ENCODE measurements at regions not wholly inside any gene's neighbourhood (a gene's known extent, or its start where the extent isn't known, plus 50 kb on each side); places are given as distances from the start of the nearest gene placed in this dataset.

DNA sequence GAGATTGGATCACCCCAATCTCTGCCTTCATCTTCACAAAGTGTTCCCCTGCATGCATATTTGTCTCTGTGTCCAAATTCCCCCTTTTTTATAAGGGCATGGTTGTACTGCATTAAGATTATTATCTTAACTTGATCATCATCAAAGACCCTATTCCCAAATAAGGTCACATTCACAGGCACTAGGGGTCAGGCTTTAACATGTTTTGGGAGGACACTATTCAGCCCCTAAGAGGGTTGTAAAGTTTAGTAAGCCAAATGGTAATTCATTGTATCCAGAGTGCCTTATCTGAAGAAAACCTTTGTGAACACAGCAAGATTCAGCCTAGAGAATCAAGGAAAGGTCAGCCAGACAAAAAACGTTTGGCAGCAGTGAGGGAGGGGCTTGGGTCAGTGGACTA lies 317.6 kb upstream of the PLD5 start:
- intact Hi-C loops (cut with micrococcal nuclease; ENCODE audit: unreplicated experiment): no loop called here
- no peak overlapping the region for H2AFZ ChIP-seq (ENCODE audit: control insufficient read depth, low read depth, low read length)
- ChIA-PET CTCF (interaction anchor here (0.7 to 1.4 kb wide), 2 partner anchors 17 to 1739 kb away, joined by 3 read pairs; no protein-coding TSS in a partner anchor), RAD21 (ENCODE audit: unreplicated experiment) (no interaction called here), POLR2A (no interaction called here), SMC1A (ENCODE audit: uncharacterized antibody, unreplicated experiment) (no interaction called here)
- no peaks in the 10 kb centered on the region for H3K27me3 ChIP-seq (replicated peaks in 1 of 2; ENCODE audit: control insufficient read depth in 2 of 2, insufficient read depth in 2 of 2, low read length in 1 of 2)
- DNase-seq (ENCODE audit: low read depth, low spot score) (no peak), FAIRE-seq (no peak), ATAC-seq (no peak)
- H3K9ac ChIP-seq (ENCODE audit: control insufficient read depth, insufficient read depth, low read length): no peak overlapping the region
- H4K20me1 ChIP-seq (ENCODE audit: control insufficient read depth, insufficient read depth): no peaks in the 10 kb centered on the region
- H3K9me3 ChIP-seq (replicated peaks; ENCODE audit: control insufficient read depth, insufficient read depth, low read length): no peaks in the 10 kb centered on the region
- WGBS (ENCODE audit: insufficient coverage, insufficient replicate concordance, low lambda C conversion rate, missing lambda C conversion rate): 0% methylated on average over 1 of the region's 1 CpG
- H3K4me1 ChIP-seq (ENCODE audit: control insufficient read depth, insufficient read depth, low read length): no peaks in the 10 kb centered on the region
- H3K4me2 ChIP-seq (ENCODE audit: control insufficient read depth, insufficient read depth): no peak overlapping the region
- H3K27ac ChIP-seq (ENCODE audit: control insufficient read depth, insufficient read depth): no peak overlapping the region
- in situ Hi-C loops (cut with MboI): no loop called here
- H3K4me3 ChIP-seq: no peak overlapping the region
- H3K79me2 ChIP-seq (ENCODE audit: control insufficient read depth, insufficient read depth, low read length): no peaks in the 10 kb centered on the region
- BruUV-seq (replicated peaks): no TSS peak
- no peaks in the 10 kb centered on the region for H3K36me3 ChIP-seq (ENCODE audit: control insufficient read depth in 2 of 2, insufficient read depth in 2 of 2, low read length in 1 of 2)
- TF ChIP-seq ZNF24 (IDR thresholded peaks at IDR 0.05): no peak
- TF ChIP-seq, protein P1, sequence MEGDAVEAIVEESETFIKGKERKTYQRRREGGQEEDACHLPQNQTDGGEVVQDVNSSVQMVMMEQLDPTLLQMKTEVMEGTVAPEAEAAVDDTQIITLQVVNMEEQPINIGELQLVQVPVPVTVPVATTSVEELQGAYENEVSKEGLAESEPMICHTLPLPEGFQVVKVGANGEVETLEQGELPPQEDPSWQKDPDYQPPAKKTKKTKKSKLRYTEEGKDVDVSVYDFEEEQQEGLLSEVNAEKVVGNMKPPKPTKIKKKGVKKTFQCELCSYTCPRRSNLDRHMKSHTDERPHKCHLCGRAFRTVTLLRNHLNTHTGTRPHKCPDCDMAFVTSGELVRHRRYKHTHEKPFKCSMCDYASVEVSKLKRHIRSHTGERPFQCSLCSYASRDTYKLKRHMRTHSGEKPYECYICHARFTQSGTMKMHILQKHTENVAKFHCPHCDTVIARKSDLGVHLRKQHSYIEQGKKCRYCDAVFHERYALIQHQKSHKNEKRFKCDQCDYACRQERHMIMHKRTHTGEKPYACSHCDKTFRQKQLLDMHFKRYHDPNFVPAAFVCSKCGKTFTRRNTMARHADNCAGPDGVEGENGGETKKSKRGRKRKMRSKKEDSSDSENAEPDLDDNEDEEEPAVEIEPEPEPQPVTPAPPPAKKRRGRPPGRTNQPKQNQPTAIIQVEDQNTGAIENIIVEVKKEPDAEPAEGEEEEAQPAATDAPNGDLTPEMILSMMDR (IDR thresholded peaks at IDR 0.05 in 2 of 3, conservative IDR thresholded peaks at IDR 0.05 in 1 of 3; ENCODE audit: control insufficient read depth in 2 of 3, extremely low read depth in 1 of 3, insufficient read depth in 1 of 3, low read depth in 3 of 3, low read length in 3 of 3): 0 out of 6 replicates have a peak, but pooled peaks of 1 of the 3 experiments have one; percentile 1

- CTCF ChIA-PET: no interaction called here
- H3K27ac ChIP-seq (ENCODE audit: control insufficient read depth, insufficient read depth): no peak overlapping the region
- ATAC-seq (no peak), DNase-seq (ENCODE audit: low read depth, low spot score) (no peak), FAIRE-seq (no peak)
- H3K9ac ChIP-seq (ENCODE audit: control insufficient read depth, insufficient read depth, low read length): no peak overlapping the region
- H2AFZ ChIP-seq (ENCODE audit: control insufficient read depth, low read depth, low read length): no peak overlapping the region
- SMC1A ChIA-PET (ENCODE audit: uncharacterized antibody, unreplicated experiment): no interaction called here
- RAD21 ChIA-PET (ENCODE audit: unreplicated experiment): no interaction called here
- POLR2A ChIA-PET: no interaction called here
- no peaks in the 10 kb centered on the region for H3K36me3 ChIP-seq (ENCODE audit: control insufficient read depth in 2 of 2, insufficient read depth in 2 of 2, low read length in 1 of 2)
- H3K79me2 ChIP-seq (ENCODE audit: control insufficient read depth, insufficient read depth, low read length): no peaks in the 10 kb centered on the region
- TF ChIP-seq BCL3 (IDR thresholded peaks at IDR 0.05; ENCODE audit: borderline replicate concordance, insufficient read depth, low read depth, low read length, poor library complexity, severe bottlenecking) (no peak), GABPA (IDR thresholded peaks at IDR 0.05; ENCODE audit: low read depth) (no peak), KAT2A (conservative IDR thresholded peaks at IDR 0.05; ENCODE audit: control insufficient read depth, low read depth, low read length) (no peak)
- TF ChIP-seq, protein P2, sequence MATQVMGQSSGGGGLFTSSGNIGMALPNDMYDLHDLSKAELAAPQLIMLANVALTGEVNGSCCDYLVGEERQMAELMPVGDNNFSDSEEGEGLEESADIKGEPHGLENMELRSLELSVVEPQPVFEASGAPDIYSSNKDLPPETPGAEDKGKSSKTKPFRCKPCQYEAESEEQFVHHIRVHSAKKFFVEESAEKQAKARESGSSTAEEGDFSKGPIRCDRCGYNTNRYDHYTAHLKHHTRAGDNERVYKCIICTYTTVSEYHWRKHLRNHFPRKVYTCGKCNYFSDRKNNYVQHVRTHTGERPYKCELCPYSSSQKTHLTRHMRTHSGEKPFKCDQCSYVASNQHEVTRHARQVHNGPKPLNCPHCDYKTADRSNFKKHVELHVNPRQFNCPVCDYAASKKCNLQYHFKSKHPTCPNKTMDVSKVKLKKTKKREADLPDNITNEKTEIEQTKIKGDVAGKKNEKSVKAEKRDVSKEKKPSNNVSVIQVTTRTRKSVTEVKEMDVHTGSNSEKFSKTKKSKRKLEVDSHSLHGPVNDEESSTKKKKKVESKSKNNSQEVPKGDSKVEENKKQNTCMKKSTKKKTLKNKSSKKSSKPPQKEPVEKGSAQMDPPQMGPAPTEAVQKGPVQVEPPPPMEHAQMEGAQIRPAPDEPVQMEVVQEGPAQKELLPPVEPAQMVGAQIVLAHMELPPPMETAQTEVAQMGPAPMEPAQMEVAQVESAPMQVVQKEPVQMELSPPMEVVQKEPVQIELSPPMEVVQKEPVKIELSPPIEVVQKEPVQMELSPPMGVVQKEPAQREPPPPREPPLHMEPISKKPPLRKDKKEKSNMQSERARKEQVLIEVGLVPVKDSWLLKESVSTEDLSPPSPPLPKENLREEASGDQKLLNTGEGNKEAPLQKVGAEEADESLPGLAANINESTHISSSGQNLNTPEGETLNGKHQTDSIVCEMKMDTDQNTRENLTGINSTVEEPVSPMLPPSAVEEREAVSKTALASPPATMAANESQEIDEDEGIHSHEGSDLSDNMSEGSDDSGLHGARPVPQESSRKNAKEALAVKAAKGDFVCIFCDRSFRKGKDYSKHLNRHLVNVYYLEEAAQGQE (IDR thresholded peaks at IDR 0.05; ENCODE audit: low read depth, low read length): no peak
- H3K4me1 ChIP-seq (ENCODE audit: control insufficient read depth, insufficient read depth, low read length): no peaks in the 10 kb centered on the region
- intact Hi-C loops (cut with micrococcal nuclease; ENCODE audit: unreplicated experiment) (no loop called here), in situ Hi-C loops (cut with MboI) (no loop called here)
- no peaks in the 10 kb centered on the region for H3K27me3 ChIP-seq (replicated peaks in 1 of 2; ENCODE audit: control insufficient read depth in 2 of 2, insufficient read depth in 2 of 2, low read length in 1 of 2)
- WGBS (ENCODE audit: insufficient coverage, insufficient replicate concordance, low lambda C conversion rate, missing lambda C conversion rate): 38% methylated on average over 12 of the region's 12 CpGs
- H4K20me1 ChIP-seq (ENCODE audit: control insufficient read depth, insufficient read depth): no peaks in the 10 kb centered on the region
- H3K4me2 ChIP-seq (ENCODE audit: control insufficient read depth, insufficient read depth): no peak overlapping the region
- H3K9me3 ChIP-seq (replicated peaks; ENCODE audit: control insufficient read depth, insufficient read depth, low read length): no peaks in the 10 kb centered on the region
- H3K4me3 ChIP-seq: no peak overlapping the region
- BruUV-seq (replicated peaks): no TSS peak
Measured at GRCh38 chr1:242839101-242839500, 314.6 kb upstream of the PLD5 start.

Data from GM12878 (cell line).